GM13976 (cell line): ENCODE measurements at regions not wholly inside any gene's neighbourhood (a gene's known extent, or its start where the extent isn't known, plus 50 kb on each side); places are given as distances from the start of the nearest gene placed in this dataset.

ENCODE experiments used
- DNase-seq: peaks from one replicate; pipeline ENCODE4 v3.0.0; 2012; ENCODE audit warnings: low spot score
- CTCF ChIP-seq: IDR thresholded peaks from 2 replicates; pipeline ENCODE4 v1.5.1; 2012; ENCODE audit warnings: borderline replicate concordance, mild to moderate bottlenecking; ENCODE audit not compliant: insufficient read depth; ENCODE audit errors: extremely low read depth, missing control alignments, control extremely low read depth
- in situ Hi-C: fragments of 300-500 bp; cut with MboI; formaldehyde crosslinking; loops from one replicate; pipeline ENCODE4 v1.12.0; 2022; ENCODE audit warnings: low sequenced_read_pairs, mixed read lengths, inconsistent platforms; ENCODE audit not compliant: unreplicated experiment

GRCh38 chr2:2734308-2734707, 403.2 kb upstream of the MYT1L start:
- in situ Hi-C loops, result no loop called here
- TF ChIP-seq CTCF, result no peak

GRCh38 chr2:2733818-2734217, 402.7 kb upstream of the MYT1L start:
- TF ChIP-seq CTCF, result no peak
- no peak for DNase-seq
- in situ Hi-C loops, result no loop called here

More at GRCh38 chr2:2734308-2734707, 403.2 kb upstream of the MYT1L start:
- DNase-seq, result no peak

- no peak for TF ChIP-seq CTCF
- DNase-seq, result no peak
- in situ Hi-C loops, result no loop called here
Measured at GRCh38 chr2:2732331-2733119, 401.4 kb upstream of the MYT1L start.

GRCh38 chr2:2731816-2732284, 400.8 kb upstream of the MYT1L start:
- in situ Hi-C loops, result no loop called here
- no peak for TF ChIP-seq CTCF
- DNase-seq, result no peak

- no peak for TF ChIP-seq CTCF
- DNase-seq, result no peak
- in situ Hi-C loops, result no loop called here
Measured at GRCh38 chr2:2731101-2731815, 400.2 kb upstream of the MYT1L start.

- no peak for DNase-seq
- in situ Hi-C loops, result no loop called here
- no peak for TF ChIP-seq CTCF
Measured at GRCh38 chr2:2730301-2730833, 399.3 kb upstream of the MYT1L start.
